ENCODE measurements at regions not wholly inside any gene's neighbourhood (a gene's known extent, or its start where the extent isn't known, plus 50 kb on each side); places are given as distances from the start of the nearest gene placed in this dataset.

DNA sequence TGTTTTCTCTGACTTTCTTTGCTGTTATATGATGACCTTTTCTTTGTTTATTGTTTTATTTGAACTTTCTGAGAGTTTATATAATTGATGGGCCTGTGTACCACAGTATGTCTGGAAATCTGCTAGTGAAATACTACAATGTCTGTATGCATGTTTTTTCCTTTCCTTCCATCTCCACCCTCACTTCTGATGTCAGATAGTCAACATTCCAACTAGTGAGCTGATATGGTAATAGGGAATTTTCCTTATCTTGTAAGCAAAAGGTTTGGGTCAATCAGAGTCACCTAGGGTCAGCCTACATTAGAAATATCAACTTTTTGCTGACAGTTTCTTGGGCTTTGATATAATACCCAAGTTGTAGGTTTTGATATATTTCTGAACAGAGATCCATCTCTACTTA lies 103.2 kb downstream of the MAT2B start:
- H3K4me3 Mint-ChIP-seq: no peak overlapping the region
- no peaks in the 10 kb centered on the region for H3K36me3 Mint-ChIP-seq (ENCODE audit: low read depth)
- H3K27me3 Mint-ChIP-seq: peaks cover 10% of the 10 kb centered on the region
- H3K4me1 Mint-ChIP-seq (ENCODE audit: low read depth): no peaks in the 10 kb centered on the region
- no peak overlapping the region for H3K27ac Mint-ChIP-seq
- H3K9me3 Mint-ChIP-seq: no peaks in the 10 kb centered on the region

DNA sequence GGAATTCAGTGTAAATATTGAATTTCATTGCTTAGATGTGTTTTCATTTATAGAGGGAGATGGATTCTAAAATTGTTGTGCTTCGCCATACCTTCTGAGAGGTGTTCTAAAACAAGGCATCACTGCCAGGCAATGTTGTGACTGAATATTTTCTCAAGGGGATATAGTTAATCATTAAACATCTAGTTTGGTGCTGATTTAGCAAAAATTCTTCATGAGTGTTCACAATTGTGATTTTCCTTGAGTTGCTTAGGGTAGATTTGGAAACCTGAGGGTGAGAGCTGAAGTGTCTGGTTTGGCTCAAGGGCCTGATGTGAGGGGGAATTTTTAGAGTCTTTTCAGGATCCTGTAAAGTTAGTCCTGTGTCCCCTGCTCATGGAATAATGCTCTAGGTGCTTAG lies 104.5 kb downstream of the MAT2B start:
- H3K4me1 Mint-ChIP-seq (ENCODE audit: low read depth): no peaks in the 10 kb centered on the region
- H3K9me3 Mint-ChIP-seq: no peaks in the 10 kb centered on the region
- no peak overlapping the region for H3K4me3 Mint-ChIP-seq
- no peaks in the 10 kb centered on the region for H3K36me3 Mint-ChIP-seq (ENCODE audit: low read depth)
- H3K27ac Mint-ChIP-seq: no peak overlapping the region
- peaks cover 10% of the 10 kb centered on the region for H3K27me3 Mint-ChIP-seq

DNA sequence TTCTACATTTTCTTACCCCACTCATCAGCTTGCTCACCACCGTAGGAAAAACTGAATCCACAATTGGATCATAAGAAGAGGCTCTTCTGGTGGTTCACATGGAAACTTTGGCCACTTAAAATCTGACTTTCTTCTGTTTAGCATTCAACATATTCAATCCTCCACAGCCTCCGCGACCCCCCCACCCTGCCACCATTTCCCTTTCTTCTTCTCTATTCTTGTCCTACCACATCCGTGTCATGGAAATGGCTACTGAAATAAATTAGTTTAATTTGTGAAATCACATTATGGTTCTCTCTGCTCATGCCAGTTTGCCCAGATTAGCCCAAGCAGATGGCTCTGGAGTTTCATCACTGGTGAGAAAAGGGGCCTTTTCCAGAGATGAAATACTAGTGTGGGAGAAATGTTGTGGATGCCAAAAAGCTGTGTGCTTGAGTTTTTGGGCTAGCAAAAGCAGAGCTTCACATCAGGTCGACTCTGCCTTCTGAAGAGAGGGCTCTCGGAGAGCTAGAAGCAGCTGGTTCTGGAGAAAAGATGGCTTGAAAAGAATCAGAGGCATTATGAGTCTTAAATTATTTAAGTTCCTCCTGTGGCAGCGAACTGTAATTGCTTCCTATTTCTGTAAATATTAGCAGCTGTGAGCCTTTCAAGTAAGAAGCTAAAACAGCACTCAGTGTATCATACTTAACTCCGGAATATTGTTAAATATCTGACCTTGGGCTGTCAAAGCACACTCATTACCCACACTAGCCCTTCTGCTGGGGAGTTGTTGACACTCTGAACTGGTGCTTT lies 107.1 kb downstream of the MAT2B start:
- Mint-ChIP-seq H3K4me3 (no peak overlapping the region), H3K27ac (no peak overlapping the region), H3K9me3 (no peaks in the 10 kb centered on the region), H3K4me1 (ENCODE audit: low read depth) (no peaks in the 10 kb centered on the region), H3K36me3 (ENCODE audit: low read depth) (no peaks in the 10 kb centered on the region), H3K27me3 (peaks cover 5% of the 10 kb centered on the region)

DNA sequence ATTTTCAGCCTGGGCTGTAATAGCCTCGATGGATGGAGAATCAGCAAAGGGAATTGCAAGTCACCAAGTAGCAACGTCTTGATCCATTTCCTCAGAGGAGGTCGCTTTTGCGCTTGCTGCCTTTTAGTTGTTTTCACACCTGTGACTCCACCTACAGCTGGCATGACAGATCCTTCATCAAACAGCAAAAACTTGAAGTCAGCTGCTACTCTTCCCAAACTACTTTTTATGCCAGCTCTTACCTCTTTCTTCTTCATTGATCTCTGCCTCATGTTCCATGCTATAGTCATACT lies 107.7 kb downstream of the MAT2B start:
- Mint-ChIP-seq H3K36me3 (ENCODE audit: low read depth) (no peaks in the 10 kb centered on the region), H3K27me3 (peaks cover 5% of the 10 kb centered on the region), H3K27ac (no peak overlapping the region), H3K4me1 (ENCODE audit: low read depth) (no peaks in the 10 kb centered on the region), H3K4me3 (no peak overlapping the region), H3K9me3 (no peaks in the 10 kb centered on the region)

DNA sequence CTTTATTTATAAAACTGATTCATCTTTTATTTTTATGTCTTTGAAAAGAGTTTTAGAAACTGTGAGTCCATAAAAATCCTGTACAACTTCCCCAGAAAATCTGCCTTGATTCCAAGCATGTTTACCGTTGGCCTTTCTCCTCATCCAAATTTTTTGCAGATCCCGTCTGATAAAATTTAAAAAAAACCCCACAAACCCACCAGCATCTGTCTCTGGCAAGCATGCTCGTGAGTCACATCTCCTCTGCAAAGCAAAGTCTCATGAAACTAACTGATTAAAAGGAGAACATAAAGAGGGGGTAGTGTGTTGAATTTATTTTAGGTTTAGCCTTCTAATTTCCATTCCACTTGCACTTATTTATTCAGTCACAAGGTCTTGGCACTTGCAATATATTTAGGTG lies 109.4 kb downstream of the MAT2B start:
- no peaks in the 10 kb centered on the region for H3K4me1 Mint-ChIP-seq (ENCODE audit: low read depth)
- H3K36me3 Mint-ChIP-seq (ENCODE audit: low read depth): no peaks in the 10 kb centered on the region
- no peaks in the 10 kb centered on the region for H3K9me3 Mint-ChIP-seq
- H3K4me3 Mint-ChIP-seq: no peak overlapping the region
- H3K27me3 Mint-ChIP-seq: peaks cover 8% of the 10 kb centered on the region
- no peak overlapping the region for H3K27ac Mint-ChIP-seq

DNA sequence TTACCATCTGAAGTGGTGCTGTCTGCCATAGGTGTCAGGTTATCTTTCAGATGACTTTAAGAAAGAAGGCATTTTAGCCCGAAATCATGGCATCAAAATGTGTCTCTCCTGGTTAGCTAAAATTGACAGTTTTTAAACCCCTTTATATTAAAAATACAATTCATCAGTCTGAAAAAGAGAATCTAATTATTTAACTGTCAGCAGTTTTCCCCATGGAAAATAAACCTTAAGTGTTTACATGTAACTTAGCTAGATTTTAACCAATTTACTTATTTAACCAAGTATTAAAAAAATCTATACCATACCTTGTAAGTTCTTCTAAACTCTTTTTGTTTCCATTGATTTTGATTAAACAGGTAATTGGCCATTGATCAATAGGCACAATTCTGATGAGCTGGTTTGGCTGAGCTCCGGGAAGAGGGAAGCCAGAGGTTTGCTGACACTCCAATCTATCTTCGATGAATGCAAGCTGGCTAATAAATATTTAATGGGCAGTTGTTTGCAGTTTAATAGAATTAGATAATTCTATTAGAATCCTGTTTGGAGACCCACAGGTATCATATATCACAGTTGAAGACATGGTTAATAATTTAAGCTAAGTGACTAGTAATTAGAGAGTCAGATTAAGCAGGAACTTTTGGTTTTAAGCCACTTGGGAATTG lies 114.0 kb downstream of the MAT2B start:
- peaks cover 3% of the 10 kb centered on the region for H3K27me3 Mint-ChIP-seq
- no peaks in the 10 kb centered on the region for H3K4me1 Mint-ChIP-seq (ENCODE audit: low read depth)
- H3K4me3 Mint-ChIP-seq: no peak overlapping the region
- H3K36me3 Mint-ChIP-seq (ENCODE audit: low read depth): no peaks in the 10 kb centered on the region
- no peak overlapping the region for H3K27ac Mint-ChIP-seq
- no peaks in the 10 kb centered on the region for H3K9me3 Mint-ChIP-seq

DNA sequence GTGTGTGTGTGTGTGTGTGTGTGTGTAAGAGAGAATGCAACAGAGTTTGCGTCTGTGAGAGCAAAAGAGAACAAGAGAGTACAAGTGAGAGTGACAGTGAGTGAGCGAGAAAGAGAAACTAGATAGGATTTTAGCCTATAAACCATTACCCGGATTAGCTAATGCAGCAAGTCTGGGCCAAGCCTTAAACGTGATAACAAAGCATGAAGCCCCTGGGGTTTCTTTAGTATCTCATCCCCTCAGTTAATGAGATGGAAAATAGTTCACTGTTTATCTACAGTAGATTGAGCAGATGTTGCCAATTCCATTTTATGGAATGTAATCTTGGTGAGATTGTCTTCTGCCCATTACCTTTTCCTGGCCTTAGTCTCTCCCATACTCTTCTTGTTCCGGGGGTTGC lies 114.5 kb downstream of the MAT2B start:
- no peak overlapping the region for H3K4me3 Mint-ChIP-seq
- no peaks in the 10 kb centered on the region for H3K4me1 Mint-ChIP-seq (ENCODE audit: low read depth)
- H3K27me3 Mint-ChIP-seq: peaks cover 3% of the 10 kb centered on the region
- no peak overlapping the region for H3K27ac Mint-ChIP-seq
- H3K36me3 Mint-ChIP-seq (ENCODE audit: low read depth): no peaks in the 10 kb centered on the region
- H3K9me3 Mint-ChIP-seq: no peaks in the 10 kb centered on the region

DNA sequence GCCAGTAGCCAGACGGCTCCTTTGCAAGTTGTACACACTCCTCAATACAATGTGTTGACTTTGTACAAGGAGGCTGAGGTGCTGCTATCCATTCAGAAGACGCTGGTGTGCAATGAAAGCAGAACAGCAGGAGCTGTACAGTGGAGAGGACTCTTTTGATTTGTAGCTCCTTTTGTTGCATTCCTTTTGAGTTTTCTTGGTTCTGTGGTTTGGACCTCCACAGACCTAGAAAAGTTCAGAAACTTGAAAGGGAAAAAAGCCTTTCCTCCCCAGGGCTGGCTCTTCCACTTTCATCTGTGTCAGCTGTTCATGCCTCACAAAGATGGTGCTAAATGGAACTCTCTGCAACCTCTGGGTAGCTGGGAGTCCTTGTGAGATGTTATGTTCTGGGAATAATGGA lies 117.4 kb downstream of the MAT2B start:
- H3K4me3 Mint-ChIP-seq: no peak overlapping the region

DNA sequence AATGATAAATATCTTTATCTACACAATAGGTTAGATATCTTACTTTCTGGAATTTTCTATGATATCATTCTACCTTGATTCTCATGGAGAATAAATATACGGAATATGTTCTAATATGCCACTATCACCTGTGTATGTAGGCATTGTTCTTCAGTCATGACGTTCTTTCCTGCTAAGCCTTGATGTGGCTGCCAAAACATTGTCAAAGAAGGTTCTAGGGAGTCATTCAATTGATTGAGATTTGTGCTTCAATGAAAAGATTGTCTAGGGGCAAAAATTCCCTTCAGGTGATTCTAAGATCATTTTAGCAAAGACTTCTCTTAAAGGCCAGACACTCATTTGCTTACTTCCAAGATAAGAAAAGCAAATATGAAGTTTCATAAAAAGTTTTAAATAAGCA lies 118.1 kb downstream of the MAT2B start:
- Mint-ChIP-seq H3K27ac (no peak overlapping the region), H3K4me3 (no peak overlapping the region), H3K4me1 (ENCODE audit: low read depth) (no peaks in the 10 kb centered on the region), H3K27me3 (peaks cover 3% of the 10 kb centered on the region), H3K36me3 (ENCODE audit: low read depth) (no peaks in the 10 kb centered on the region), H3K9me3 (no peaks in the 10 kb centered on the region)

More for the DNA sequence above, 117.4 kb downstream of the MAT2B start:
- no peaks in the 10 kb centered on the region for H3K36me3 Mint-ChIP-seq (ENCODE audit: low read depth)
- no peaks in the 10 kb centered on the region for H3K4me1 Mint-ChIP-seq (ENCODE audit: low read depth)
- no peak overlapping the region for H3K27ac Mint-ChIP-seq
- H3K9me3 Mint-ChIP-seq: no peaks in the 10 kb centered on the region
- H3K27me3 Mint-ChIP-seq: peaks cover 3% of the 10 kb centered on the region

DNA sequence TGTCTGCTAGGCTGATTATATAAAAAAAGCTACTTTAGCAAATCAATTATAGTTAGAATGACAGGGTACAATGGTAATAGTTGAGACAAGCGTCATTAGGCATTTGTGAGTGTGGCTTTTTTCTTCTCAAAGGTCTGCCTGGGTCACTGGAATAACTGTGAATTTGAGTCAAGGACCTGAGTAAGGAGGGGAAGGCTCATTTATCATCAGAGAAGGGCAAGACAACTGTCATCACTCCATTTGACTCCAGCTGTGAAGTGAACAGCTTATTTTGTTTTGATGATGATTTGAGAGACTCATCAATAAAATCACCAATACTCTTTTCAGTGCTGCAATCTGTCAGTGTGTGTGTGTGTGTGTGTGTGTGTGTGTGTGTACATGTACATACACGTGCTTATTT lies 118.6 kb downstream of the MAT2B start:
- H3K4me3 Mint-ChIP-seq: no peak overlapping the region
- peaks cover under 1% of the 10 kb centered on the region for H3K27me3 Mint-ChIP-seq
- no peak overlapping the region for H3K27ac Mint-ChIP-seq
- no peaks in the 10 kb centered on the region for H3K36me3 Mint-ChIP-seq (ENCODE audit: low read depth)
- H3K4me1 Mint-ChIP-seq (ENCODE audit: low read depth): no peaks in the 10 kb centered on the region
- H3K9me3 Mint-ChIP-seq: no peaks in the 10 kb centered on the region

DNA sequence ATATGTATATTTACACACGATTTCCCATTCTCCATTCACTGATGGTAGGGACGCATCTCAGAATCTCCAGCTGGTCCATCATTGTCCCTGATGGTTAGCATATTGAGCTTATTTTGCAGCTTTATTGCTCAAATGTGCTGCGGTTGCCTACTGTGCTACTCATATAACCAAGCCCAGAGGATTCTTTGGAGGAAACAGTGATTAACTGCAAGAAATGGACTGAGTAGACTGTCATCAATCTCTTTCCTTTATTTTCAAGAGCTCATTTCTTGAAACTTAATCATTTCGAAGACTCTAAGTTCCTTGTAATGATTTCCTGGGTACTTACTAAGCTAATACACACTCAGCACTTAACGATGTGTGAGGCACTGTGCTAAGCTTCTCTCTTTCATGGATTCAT lies 119.0 kb downstream of the MAT2B start:
- Mint-ChIP-seq H3K27ac (no peak overlapping the region), H3K36me3 (ENCODE audit: low read depth) (no peaks in the 10 kb centered on the region), H3K4me1 (ENCODE audit: low read depth) (no peaks in the 10 kb centered on the region), H3K4me3 (no peak overlapping the region), H3K9me3 (no peaks in the 10 kb centered on the region), H3K27me3 (no peaks in the 10 kb centered on the region)

DNA sequence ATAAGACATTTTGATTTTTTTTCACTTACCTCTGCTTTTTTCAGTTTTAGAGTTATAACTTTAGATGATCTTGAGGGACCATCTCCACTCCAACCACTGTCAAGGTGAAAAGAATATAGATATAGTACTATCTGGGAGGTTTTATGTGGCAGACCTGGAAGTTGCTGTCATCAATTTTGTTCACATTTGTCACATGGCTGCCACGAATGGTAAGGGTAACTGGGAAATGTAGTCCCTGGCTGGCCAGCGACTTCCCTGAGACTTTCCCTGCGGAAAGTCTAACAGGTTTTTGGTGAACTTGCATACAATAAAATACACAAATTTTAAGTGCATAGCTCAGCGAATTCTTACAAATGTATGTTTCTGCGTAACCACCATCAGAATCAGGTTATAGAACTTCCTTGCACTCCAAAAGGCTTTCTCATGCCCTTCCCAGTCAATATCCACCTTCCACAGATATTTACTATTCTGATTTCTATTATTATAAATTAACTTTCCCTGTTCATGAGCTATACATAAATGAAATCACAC lies 121.5 kb downstream of the MAT2B start:
- Mint-ChIP-seq H3K27ac (no peak overlapping the region), H3K36me3 (ENCODE audit: low read depth) (no peaks in the 10 kb centered on the region), H3K4me3 (no peak overlapping the region), H3K9me3 (no peaks in the 10 kb centered on the region), H3K27me3 (no peaks in the 10 kb centered on the region), H3K4me1 (ENCODE audit: low read depth) (no peaks in the 10 kb centered on the region)

DNA sequence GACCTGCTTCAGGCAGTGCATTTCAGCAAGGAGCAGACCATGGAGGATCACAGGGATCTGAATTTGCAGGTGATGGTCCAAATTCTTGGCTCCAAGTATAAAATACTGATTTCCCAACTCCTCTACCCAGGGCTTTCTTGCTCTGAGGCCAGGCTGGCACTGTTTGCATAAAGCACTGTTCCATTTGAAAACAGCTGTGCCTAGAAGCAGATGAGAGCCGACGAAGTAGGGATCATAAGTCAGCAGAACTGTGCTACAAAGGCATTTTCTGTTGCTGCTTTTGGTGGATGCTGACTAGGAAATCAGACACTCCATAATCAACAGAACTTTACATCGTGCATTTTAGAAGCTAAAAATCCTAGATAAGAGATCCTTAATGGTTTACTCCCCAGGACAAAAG lies 126.4 kb downstream of the MAT2B start:
- Mint-ChIP-seq H3K4me1 (ENCODE audit: low read depth) (no peaks in the 10 kb centered on the region), H3K27ac (no peak overlapping the region)

DNA sequence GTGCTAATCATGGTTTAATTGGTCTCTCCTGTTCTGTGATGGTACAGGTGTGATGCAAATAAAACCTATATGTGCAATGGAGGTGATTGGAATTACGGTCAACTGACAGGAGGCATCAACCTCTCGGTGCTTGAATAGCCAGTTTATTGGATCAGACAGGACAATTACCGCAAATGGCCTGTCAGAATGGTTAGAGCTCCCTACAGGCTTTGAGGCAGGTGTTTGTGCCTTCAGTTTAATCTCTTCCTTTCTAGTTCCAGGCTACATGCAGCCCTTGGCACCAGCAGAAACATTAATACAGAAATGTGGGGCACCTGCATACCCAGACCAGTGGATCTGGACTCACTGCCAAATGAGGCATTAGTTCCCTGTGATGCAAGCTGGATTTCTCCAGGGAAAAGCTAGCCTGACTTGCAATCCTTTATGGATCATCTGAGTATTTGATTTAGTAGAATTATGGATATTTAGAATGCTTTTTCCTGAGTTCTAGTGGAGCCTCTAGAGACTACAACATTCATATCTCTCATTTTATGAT lies 128.6 kb downstream of the MAT2B start:
- H3K36me3 Mint-ChIP-seq (ENCODE audit: low read depth): no peaks in the 10 kb centered on the region
- no peaks in the 10 kb centered on the region for H3K9me3 Mint-ChIP-seq
- no peak overlapping the region for H3K27ac Mint-ChIP-seq
- H3K4me3 Mint-ChIP-seq: no peak overlapping the region
- H3K4me1 Mint-ChIP-seq (ENCODE audit: low read depth): no peaks in the 10 kb centered on the region
- peaks cover 4% of the 10 kb centered on the region for H3K27me3 Mint-ChIP-seq

More for the DNA sequence above, 126.4 kb downstream of the MAT2B start:
- no peak overlapping the region for H3K4me3 Mint-ChIP-seq
- H3K36me3 Mint-ChIP-seq (ENCODE audit: low read depth): no peaks in the 10 kb centered on the region
- H3K9me3 Mint-ChIP-seq: no peaks in the 10 kb centered on the region
- peaks cover 4% of the 10 kb centered on the region for H3K27me3 Mint-ChIP-seq

DNA sequence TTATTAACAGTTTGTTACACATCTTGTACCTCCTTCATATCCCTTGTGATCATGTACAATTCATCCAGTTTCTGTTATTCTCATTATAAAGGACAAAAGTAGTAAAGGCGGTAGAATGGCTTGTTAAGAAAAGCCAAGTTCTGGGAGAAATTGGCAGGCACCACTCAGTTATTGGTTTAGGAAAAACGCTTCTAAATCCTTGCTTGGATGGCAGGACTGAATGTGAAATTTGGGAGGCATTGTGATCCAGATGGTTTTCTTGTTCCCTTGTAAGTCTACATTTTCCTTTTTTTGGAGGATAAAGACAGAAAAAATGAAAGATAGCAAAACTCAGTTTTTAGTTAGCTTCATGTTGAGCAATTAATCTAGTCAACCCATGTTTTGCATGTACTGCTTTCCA lies 130.2 kb downstream of the MAT2B start:
- Mint-ChIP-seq H3K9me3 (no peaks in the 10 kb centered on the region), H3K27ac (no peak overlapping the region), H3K36me3 (ENCODE audit: low read depth) (no peaks in the 10 kb centered on the region), H3K4me3 (no peak overlapping the region), H3K27me3 (peaks cover 4% of the 10 kb centered on the region), H3K4me1 (ENCODE audit: low read depth) (no peaks in the 10 kb centered on the region)
